Fibroblast of the aortic adventitia (primary cell): ENCODE measurements at regions not wholly inside any gene's neighbourhood (a gene's known extent, or its start where the extent isn't known, plus 50 kb on each side); places are given as distances from the start of the nearest gene placed in this dataset.

Experiments
- DNase-seq: peaks from one replicate; pipeline ENCODE4 v3.0.0-alpha.2; 2010; ENCODE audit warnings: low read depth
- H3K4me3 ChIP-seq: 2 replicates; pipeline ENCODE4 v1.5.1; 2011; ENCODE audit warnings: low read depth, mild to moderate bottlenecking, control low read depth, low read length, moderate library complexity
- TF ChIP-seq, protein P1 (sequence below): IDR thresholded peaks from 2 replicates; pipeline ENCODE4 v1.5.1; 2011; ENCODE audit warnings: mild to moderate bottlenecking, low read length, control low read depth, inconsistent platforms; ENCODE audit not compliant: insufficient read depth

DNA sequence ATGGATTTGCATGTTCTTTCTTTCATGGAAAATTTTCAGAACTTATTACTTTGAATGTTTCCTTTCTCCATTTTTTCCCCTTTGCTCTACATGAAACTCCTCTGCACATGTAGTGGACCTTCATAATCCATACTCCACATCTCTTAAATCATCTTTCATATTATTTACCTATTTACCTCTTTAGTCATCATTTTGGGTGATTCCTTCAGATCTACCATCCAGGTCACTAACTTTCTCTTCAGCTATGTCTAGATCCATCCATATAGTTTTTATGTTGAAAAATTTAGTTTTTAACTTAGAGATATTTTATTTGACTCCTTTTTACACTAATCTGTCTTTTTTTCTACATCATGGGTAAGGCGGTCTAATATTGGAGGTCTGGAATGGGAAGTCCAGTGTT lies 586.6 kb downstream of the NR2F1-AS1 start:
- TF ChIP-seq, protein P1, sequence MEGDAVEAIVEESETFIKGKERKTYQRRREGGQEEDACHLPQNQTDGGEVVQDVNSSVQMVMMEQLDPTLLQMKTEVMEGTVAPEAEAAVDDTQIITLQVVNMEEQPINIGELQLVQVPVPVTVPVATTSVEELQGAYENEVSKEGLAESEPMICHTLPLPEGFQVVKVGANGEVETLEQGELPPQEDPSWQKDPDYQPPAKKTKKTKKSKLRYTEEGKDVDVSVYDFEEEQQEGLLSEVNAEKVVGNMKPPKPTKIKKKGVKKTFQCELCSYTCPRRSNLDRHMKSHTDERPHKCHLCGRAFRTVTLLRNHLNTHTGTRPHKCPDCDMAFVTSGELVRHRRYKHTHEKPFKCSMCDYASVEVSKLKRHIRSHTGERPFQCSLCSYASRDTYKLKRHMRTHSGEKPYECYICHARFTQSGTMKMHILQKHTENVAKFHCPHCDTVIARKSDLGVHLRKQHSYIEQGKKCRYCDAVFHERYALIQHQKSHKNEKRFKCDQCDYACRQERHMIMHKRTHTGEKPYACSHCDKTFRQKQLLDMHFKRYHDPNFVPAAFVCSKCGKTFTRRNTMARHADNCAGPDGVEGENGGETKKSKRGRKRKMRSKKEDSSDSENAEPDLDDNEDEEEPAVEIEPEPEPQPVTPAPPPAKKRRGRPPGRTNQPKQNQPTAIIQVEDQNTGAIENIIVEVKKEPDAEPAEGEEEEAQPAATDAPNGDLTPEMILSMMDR = no peak
- no peak overlapping the region for H3K4me3 ChIP-seq
- no peak for DNase-seq

DNA sequence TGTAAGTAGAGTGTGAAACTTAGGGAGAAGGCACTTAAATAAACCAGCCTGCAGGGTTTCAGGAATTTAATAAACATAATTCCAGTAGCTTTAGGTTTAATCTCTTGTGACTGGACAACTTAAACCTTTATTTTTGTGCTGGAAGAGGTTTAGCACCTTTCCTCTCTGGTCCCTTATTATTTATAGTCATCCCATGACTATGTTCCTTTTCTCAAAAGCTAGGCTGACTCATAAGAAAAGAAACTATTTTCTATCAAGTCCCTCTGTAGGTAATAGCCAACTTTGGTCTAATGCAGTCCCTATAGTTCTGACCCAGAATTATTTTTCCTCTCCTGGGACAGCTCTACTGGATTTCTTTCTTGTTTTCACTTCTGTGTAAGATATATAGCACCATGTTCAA lies 588.9 kb downstream of the NR2F1-AS1 start:
- TF ChIP-seq, protein P1 = no peak
- peak; percentile 7 for DNase-seq

DNA sequence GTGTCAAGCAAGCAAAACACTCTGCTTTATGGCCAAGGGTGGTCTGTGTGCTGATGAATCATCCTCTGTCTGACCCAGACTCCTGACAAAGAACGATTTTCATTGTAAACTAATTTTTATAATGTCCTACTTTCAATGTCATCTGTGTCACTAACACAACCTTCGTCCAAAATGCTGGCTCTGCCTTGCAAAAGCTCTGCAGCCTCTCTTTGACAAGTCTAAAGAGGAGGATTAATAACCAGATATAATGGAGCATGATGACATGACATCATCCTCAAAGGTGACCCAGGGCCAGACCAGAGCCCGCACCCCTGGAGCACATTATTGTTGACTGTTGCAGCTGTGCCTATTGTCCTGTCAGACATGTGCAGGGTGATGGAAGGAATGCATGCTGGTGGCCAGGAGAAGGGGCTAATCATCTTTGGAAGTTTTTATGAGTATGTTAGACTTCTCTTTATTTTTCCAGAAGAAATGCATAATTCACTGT lies 589.4 kb downstream of the NR2F1-AS1 start:
- DNase-seq = peak; percentile 7

More for the DNA sequence above, 588.9 kb downstream of the NR2F1-AS1 start:
- no peak overlapping the region for H3K4me3 ChIP-seq

DNA sequence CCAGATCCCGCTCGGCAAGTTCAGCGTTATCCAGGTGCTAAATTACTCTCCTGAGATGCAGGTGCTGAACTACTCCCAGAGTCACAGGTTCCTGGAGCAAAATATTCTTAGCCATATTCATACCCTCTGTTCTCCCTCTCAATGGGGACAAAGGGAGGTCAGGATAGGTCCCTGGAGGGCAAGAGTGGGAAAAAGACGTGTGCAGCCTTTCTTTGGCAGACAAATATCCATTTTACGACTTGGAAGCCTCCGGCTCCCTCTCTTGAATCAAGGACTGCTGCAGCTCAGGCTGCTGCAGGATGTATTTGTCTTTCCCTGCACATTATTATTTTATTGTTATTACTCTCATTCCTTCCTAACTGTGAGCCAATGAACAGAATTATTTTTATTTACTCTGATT lies 590.2 kb downstream of the NR2F1-AS1 start:
- H3K4me3 ChIP-seq = no peak overlapping the region

More for the DNA sequence above, 589.4 kb downstream of the NR2F1-AS1 start:
- TF ChIP-seq, protein P1 = no peak
- H3K4me3 ChIP-seq = no peak overlapping the region

DNA sequence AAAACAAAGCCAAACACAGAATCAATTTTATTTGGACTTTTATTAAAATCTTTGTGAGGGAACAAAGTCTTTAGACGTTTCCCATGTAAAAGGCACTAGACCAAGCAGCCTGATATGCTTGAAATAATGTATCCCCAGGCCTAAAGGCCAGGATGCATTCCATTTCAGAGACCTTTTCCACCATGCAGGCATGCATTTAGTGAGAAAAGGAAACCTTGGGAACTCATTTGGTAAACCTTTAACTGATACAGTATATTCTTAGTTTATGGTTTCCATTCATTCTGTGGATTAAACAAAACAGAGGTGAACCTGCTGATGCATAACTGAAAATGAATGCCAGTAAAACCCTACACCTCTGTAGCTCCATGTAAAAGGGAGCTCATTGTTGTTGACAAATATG lies 600.0 kb downstream of the NR2F1-AS1 start:
- no peak for DNase-seq
- no peak overlapping the region for H3K4me3 ChIP-seq
- TF ChIP-seq, protein P1 = no peak

More for the DNA sequence above, 590.2 kb downstream of the NR2F1-AS1 start:
- no peak for DNase-seq
- TF ChIP-seq, protein P1 = no peak

DNA sequence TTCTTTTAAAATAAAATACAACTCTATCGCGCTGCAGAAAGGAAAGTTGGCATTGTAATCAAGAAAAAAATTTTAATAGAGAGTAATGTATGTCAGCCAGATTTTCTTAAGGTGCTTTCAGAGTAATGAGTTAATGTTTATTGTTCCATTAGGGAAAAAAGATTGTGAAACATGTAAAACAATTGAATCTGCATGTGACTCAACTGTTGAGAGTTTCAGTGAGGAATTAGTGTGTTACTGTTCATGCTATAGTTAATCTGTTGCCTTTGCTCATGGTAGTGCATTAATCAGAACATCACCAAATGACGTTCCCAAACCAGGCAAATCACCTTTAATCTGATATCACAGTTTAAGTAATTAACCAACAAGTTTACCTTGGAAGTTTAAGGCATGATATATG lies 600.5 kb downstream of the NR2F1-AS1 start:
- peak; percentile 8 for DNase-seq
- TF ChIP-seq, protein P1 = no peak
- H3K4me3 ChIP-seq = no peak overlapping the region

DNA sequence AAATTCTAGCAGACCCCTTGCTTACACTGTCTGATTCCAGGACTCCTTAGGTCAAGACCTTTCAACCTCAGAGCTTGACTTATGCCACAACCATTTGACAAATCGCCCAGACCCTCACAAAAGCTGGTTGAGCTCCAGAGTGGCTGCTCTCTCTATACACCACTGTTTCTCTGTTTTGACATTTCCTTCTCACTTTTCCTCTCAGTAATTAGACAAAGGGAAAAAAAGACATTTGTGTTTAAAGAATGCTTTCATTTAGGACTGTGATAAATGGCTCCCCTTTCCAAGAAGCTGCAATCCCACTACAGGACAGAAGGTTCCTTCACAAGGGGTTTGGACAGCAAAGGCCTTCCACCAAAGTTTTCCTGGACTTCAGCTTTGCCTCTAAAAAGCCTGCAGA lies 601.3 kb downstream of the NR2F1-AS1 start:
- TF ChIP-seq, protein P1 = no peak

More for the DNA sequence above, 601.3 kb downstream of the NR2F1-AS1 start:
- H3K4me3 ChIP-seq = no peak overlapping the region
- no peak for DNase-seq
